NCI-H774 (cell line): ENCODE measurements at regions not wholly inside any gene's neighbourhood (a gene's known extent, or its start where the extent isn't known, plus 50 kb on each side); places are given as distances from the start of the nearest gene placed in this dataset.

ENCODE experiments used
- DNase-seq: peaks from one replicate; lab custom pipeline; 2025; lab: John Stamatoyannopoulos, UW

- no peak for DNase-seq
Measured at GRCh38 chr17:59451706-59452105, 113.7 kb upstream of the DHX40 start.

DNA sequence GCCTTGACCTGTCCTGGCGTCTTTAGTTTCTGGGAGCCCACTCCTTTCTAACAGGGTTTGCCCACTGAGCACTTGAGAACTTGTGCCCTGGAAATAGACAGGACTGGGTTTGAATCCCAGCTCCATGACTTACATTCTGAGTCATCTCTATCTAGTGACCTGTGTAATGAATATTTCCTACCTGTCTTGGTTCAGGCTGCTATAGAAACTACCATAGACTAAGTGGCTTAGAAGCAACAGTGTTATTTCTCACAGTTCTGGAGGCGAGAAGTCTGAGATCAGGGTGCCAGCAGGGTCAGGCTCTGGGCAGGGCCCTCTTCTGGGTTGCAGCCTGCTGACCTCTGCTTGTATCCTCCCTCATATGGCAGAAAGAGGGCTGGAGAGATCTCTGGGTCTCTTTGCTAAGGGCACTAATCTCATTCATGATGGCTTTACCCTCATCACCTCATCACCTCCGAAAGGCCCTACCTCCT, 110.7 kb upstream of the DHX40 start:
- DNase-seq = no peak

GRCh38 chr17:59456428-59456827, 109.0 kb upstream of the DHX40 start:
- no peak for DNase-seq

DNA sequence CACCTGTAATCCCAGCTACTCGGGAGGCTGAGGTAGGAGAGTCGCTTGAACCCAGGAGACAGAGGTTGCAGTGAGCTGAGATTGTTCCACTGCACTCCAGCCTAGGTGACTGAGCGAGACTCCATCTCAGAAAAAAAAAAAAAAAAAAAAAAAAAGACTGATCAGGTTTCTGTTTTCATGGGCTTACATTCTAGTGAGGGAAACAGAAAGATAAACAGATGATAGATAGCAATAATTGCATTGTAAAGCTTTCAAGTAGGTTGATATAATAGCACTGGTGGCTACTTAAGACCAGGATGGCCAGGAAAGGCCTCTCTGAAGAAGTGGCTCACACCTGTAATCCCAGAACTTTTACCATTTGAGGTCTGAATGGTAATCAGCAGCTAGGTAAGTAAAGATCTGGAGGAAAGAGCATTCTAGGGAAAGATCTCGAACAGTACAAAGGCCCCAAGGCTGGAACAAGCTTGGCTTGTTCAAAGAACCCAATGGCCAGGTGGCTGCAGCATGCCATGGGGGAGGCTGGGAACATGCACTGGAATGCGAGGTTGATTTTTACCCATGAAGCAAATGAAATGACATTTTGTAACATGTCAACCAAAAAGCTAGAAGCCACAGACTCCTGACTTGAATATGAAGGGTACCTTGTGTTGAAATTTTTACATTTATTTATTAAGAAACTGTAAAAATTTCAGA, 108.3 kb upstream of the DHX40 start:
- DNase-seq = no peak

DNA sequence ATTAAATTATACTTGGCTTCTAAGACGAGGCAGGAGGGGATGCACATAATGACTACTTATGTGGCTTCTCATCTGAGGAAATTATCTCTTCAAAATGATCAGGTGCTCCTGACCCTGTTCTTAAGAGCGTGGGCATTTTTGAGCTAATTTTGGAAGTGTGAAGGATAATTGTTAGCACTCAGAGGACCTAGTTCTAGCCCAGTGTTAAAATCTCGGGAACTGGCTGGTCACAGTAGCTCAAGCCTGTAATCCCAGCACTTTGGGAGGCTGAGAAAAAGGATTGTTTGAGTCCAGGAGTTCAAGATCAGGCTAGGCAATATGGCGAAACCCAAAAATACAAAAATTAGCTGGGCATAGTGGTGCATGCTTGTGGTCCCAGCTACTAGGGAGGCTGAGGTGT, 103.0 kb upstream of the DHX40 start:
- no peak for DNase-seq

- DNase-seq = no peak
Measured at GRCh38 chr17:59464246-59464645, 101.2 kb upstream of the DHX40 start.

DNA sequence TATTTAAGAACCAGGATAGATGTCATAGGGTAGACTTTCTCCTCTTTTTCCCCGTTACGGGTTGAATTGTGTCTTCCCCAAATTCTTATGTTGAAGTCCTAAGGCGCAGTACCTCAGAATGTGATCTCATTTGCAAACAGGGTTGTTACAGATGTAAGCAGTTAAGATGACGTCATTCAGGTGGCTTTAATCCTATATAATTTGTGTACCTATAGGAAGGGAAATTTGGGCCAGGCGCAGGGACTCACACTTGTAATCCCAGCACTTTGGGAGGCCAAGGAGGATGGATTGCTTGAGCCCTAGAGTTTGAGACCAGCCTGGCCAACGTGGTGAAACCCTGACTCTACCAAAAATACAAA, 99.5 kb upstream of the DHX40 start:
- no peak for DNase-seq

- DNase-seq = no peak
Measured at GRCh38 chr17:59466946-59467801, 98.2 kb upstream of the DHX40 start.

GRCh38 chr17:59469786-59470485, 95.5 kb upstream of the DHX40 start:
- no peak for DNase-seq

GRCh38 chr17:59470624-59471297, 94.6 kb upstream of the DHX40 start:
- DNase-seq = no peak

DNA sequence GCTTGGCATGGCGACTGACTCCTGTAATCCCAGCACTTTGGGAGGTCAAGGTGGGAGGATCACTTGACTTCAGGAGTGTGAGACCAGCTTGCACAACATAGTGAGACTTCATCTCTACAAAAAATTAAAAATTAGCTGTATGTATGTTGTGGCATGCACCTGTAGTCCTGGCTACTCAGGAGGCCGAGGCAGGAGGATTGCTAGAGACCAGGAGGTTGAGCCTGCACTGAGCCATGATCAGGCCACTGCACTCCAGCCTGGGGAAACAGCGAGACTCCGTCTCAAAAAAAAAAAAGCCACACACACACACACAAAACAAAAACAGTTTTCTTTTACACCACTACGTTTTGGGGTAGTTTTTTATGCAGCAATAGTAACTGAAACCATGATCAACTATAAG, 89.0 kb upstream of the DHX40 start:
- DNase-seq = no peak

- peak; percentile 8 for DNase-seq
Measured at GRCh38 chr17:59479141-59479540, 86.3 kb upstream of the DHX40 start.

GRCh38 chr17:59483860-59484259, 81.5 kb upstream of the DHX40 start:
- no peak for DNase-seq

GRCh38 chr17:59485015-59485414, 80.4 kb upstream of the DHX40 start:
- no peak for DNase-seq

GRCh38 chr17:59485946-59486345, 79.5 kb upstream of the DHX40 start:
- DNase-seq = no peak

- no peak for DNase-seq
Measured at GRCh38 chr17:59487161-59487873, 78.1 kb upstream of the DHX40 start.

- DNase-seq = no peak
Measured at GRCh38 chr17:59488805-59489204, 76.6 kb upstream of the DHX40 start.

DNA sequence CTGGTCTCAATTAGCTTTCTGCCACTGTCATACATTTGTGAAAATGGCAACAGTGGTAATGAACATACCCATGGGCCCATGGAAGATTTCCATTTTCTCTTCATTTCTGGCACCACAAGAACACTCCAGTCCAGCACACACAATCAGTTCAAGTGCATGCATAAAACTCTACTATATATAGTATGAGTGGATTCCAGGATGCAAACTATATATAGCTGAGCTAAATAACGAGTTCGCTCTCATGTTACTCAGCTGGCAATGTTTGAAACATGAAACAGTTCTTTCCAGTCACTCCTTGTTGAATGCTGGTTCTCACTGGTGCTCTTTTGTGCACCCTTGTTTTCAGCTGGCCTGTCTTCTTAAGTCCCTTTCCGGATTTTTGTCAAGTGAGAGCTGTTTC, 75.2 kb upstream of the DHX40 start:
- DNase-seq = no peak

DNA sequence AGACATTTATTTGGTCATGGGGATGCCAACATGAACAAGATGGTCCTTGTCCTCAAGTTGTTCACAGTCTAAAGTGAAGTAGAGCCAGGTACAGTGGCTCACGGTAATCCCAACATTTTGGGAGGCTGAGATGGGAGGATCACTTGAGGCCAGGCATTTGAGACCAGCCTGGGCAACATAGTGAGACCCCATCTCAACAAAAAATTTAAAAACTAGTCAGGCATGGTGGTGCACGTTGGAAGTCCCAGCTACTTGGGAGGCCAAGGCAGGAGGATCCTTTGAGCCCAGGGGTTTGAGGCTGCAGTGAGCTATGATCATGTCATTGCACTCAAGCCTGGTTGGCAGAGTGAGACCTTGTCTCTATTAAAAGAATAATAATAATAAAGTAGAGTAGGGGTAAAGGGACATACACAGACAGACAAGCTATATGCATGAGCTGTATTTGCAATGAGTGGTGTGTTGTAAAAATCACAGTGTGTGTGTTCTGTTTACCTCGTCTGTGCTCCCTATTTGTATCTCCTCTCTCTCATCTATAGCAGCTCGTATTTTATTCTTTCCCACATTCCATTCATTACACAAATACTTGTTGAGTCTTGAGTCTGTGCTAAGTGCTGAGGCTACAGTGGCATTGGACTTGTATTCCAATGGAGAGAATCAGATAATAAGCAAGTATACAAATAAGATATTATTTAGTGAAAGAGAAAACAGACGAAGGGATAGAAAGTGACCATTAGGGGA, 73.9 kb upstream of the DHX40 start:
- DNase-seq = no peak

GRCh38 chr17:59492091-59492451, 73.3 kb upstream of the DHX40 start:
- DNase-seq = no peak

DNA sequence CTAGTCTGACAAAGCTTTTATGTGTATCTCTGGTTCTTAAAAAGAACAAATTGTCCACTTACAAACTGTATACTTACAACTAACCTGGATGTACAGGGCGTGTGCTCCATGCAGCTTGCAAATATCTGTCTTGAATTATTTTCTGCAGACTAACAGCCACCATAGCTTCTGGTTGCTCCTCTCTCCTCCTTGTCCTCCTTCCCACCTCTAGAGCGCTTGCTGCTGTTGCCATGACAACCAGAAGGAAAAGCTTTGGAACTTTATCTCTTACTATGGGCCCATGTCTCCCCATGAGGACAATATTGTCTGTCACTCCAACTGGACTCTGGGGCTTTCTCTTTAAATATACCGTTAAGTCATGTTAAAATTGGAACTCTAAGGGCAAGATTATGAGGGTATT, 71.5 kb upstream of the DHX40 start:
- no peak for DNase-seq
